RCC 7860 (cell line): ENCODE measurements at regions not wholly inside any gene's neighbourhood (a gene's known extent, or its start where the extent isn't known, plus 50 kb on each side); places are given as distances from the start of the nearest gene placed in this dataset.
"Not testable (repeated sequence)": the region's sequence is repeated elsewhere in the genome, so short reads cannot be mapped to it uniquely, and the experiment has no call there.

Experiments used
- DNase-seq: peaks from one replicate; pipeline ENCODE4 v3.0.0-alpha.2; 2015; ENCODE audit warnings: low spot score
- FAIRE-seq: peaks from 2 replicates; lab custom pipeline; 2012; peaks lifted over from hg19 to GRCh38; lab: Jason Lieb, UNC

- no peak for FAIRE-seq
These were observed 57.5 kb upstream of the PLPPR5 start for GRCh38 chr1:99062192-99062591.

GRCh38 chr1:99069146-99069545, 64.5 kb upstream of the PLPPR5 start:
- DNase-seq (no peak), FAIRE-seq (no peak)

More at GRCh38 chr1:99062192-99062591, 57.5 kb upstream of the PLPPR5 start:
- no peak for DNase-seq

DNA sequence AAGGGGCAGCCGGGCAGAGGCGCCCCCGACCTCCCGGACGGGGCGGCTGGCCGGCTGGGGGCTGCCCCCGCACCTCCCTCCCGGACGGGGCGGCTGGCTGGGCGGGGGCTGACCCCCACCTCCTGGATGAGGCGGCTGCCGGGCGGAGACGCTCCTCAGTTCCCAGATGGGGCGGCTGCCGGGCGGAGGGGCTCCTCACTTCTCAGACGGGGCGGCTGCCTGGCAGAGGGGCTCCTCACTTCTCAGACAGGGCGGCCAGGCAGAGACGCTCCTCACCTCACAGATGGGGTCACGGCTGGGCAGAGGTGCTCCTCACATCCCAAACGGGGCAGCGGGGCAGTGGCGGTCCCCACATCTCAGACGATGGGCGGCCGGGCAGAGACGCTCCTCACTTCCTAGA, 73.9 kb upstream of the PLPPR5 start:
- not testable (repeated sequence) for FAIRE-seq, DNase-seq

DNA sequence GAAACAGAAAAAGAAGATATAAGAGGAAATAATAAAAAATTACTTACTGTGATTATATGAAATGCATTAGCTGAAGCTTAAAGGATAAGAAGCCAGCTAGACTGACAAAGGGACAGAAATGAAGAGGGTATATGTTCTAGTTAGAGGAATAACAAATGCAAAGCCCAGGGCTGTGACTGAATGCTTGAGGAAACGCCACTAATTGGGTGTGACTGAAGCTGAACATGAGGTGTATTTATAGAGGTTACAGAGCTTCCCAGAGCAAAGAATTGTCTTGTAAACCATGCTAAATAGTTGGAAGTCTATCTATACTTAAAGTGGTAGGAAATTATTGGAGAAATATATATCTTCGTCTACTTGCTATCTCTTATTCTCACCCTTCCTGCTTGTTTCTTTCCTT, 77.7 kb upstream of the PLPPR5 start:
- no peak for FAIRE-seq
- no peak for DNase-seq

GRCh38 chr1:99083338-99083737, 78.7 kb upstream of the PLPPR5 start:
- no peak for FAIRE-seq
- DNase-seq: no peak

DNA sequence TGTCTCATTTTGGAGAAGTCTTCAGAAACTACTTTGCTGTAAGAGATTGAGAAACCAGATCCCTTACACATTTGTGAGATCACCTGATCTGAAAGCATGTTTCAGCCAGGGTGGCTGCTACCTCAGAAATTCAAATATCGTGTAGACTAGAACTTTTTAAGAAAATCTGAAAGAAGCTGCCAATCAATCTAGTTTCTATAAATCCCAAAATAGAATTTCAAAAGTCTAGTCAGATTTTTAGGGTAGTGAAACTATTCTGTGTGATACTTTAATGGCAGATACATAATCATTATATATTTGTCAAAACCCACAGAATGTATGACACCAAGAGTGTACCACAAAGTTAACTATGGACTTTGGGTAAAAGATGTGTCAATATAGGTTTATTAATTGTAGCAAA, 79.9 kb upstream of the PLPPR5 start:
- DNase-seq (no peak), FAIRE-seq (no peak)

DNA sequence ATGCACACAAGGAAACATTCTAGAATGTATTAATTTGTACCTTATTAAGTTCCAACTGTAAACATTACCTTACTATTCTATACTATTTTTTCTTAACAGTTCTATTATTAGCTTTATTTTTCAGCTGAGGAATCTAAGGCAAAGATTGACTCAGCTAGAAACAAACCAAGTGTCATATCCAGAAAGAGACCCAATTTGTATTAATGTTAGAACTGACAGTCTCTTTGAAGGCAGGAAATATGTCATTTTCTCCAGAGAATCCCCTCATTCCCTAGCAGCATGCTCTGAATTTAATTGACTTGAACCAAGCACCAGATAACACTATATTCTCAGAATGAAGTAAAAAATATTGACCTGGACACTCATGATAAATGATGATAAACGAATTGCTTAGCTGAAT, 81.4 kb upstream of the PLPPR5 start:
- no peak for DNase-seq
- no peak for FAIRE-seq

DNA sequence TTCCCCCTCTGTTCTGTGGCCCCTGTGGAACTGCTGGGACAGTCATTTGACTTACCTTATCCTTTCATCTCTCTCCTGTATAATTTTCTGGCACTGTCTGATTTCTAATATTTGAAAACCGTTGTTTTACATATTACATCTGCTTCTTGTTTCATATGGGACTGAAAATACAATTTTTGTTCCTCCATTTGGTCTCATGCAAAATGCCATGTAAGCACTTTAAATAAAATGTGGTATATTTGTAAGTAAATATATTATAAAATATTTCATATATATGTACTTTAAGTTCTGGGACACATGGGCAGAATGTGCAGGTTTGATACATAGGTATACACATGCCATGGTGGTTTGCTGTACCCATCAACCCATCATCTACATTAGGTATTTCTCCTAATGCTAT, 93.9 kb upstream of the PLPPR5 start:
- DNase-seq (no peak), FAIRE-seq (no peak)

DNA sequence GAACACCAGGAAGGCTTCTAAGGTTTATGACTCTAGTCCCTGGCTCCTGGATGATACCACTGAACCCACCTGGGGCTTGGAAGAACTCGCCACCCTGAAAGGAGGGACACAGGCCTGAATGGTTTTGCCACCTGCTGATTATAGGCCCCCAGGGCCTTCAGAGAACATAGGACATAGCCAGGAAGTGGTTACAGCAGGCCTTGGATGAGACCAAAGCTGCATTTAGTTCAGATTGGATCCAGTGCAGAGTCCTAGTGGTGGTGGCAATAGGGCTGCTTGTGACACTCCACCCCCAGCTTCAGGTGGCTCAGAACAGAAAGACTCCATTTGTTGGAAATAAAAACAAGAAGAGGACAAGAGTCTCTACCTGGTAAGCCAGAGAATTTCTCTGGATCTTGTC, 101.6 kb upstream of the PLPPR5 start:
- FAIRE-seq (no peak), DNase-seq (no peak)

GRCh38 chr1:99107680-99108079, 103.0 kb upstream of the PLPPR5 start:
- DNase-seq (no peak), FAIRE-seq (no peak)

- DNase-seq (no peak), FAIRE-seq (no peak)
These were observed 105.7 kb upstream of the PLPPR5 start for GRCh38 chr1:99110140-99111041.

DNA sequence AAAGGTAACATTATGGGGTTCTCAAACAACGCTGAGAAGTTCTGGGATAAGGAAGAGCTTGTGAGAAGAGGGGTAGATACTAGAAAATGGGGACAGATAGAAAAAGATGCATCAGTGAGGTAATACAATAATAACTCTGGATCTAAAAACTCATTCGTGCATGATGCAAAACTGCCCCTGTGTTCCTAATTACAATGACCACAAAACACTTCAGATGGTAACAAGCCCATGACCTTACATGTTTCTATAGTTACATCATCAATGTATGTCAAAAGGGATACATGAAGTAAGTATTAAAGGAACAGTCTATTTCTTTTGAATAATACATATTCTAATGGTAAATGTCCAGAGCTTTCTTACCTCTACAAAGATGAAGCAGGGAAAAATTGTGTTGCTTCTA, 110.6 kb upstream of the PLPPR5 start:
- FAIRE-seq: no peak
- no peak for DNase-seq

- DNase-seq: no peak
- no peak for FAIRE-seq
These were observed 114.5 kb upstream of the PLPPR5 start for GRCh38 chr1:99119188-99119587.

DNA sequence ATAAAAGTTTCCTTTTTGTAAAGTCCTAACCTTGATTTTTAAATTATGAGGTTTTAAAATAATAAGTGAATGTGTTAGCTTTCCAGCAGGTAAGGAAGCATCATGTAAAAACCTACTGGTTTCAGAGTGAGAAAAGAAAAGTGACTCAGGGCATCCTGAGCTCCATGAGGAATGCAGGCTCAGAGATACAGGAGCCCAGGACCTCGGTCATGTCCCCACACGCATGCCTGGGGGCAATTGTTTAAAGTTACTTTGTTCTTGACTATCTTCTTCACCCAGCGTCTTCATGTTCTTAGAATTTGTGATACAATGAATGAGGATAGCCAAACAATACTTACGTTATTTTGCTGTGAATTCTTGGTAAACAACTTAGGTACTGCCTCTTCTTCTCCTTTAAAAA, 117.4 kb upstream of the PLPPR5 start:
- DNase-seq: no peak
- FAIRE-seq: no peak

- DNase-seq (no peak), FAIRE-seq (no peak)
These were observed 119.3 kb upstream of the PLPPR5 start for GRCh38 chr1:99123936-99124335.

- no peak for FAIRE-seq
These were observed 126.9 kb upstream of the PLPPR5 start for GRCh38 chr1:99131546-99131945.

DNA sequence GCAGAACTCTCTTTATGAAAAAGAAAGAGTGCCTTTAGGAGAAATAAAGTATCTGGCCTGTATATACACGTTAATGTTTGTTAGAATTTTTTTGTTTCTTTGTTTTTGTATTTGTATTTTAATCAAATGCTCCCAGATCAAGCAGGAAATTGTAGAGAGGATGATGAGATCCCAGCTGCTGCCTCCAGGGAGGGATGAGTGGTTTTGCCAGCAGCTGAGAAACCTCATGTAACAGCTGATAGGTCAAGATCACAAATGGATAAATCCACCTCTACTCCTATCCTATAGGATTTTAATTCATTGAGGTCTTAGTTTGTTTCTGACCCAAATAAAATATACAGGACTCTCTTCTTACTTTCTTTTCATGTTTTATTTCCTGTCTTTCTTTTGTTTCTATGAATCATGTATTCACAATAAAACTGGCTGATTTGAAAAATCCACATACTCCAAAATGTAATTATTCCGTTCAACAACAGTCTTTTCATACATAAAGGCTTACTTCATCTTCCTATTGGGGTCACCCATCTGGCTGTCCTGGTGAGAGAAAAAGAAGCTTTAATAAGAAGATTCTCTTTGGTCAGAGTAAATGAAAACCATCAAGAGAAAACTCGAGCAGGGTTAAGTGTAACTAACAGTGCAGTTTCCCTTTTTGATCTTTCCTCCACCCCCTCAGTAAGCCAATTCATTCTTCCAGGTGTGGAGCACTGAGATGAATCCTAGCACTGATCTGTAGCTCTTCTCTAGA, 129.3 kb upstream of the PLPPR5 start:
- no peak for DNase-seq
- FAIRE-seq: no peak

More at GRCh38 chr1:99131546-99131945, 126.9 kb upstream of the PLPPR5 start:
- no peak for DNase-seq

GRCh38 chr1:99137554-99138206, 126.6 kb upstream of the PLPPR4 start:
- no peak for FAIRE-seq
- no peak for DNase-seq

DNA sequence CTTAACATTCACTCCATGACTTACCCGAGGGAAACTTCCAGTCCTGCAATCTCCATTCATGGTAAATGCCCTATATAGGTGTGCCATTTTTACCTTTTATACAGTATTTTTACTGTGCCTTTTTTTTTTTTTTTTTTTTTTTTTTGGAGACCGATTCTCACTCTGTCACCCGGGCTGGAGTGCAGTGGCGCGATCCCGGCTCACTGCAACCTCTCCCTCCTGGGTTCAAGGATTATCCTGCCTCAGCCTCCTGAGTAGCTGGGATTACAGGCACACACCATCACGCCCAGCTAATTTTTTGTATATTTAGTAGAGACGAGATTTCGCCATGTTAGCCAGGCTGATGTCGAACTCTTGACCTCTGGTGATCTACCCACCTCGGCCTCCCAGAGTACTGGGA, 124.4 kb upstream of the PLPPR4 start:
- DNase-seq (no peak), FAIRE-seq (no peak)

- DNase-seq (no peak), FAIRE-seq (no peak)
These were observed 118.0 kb upstream of the PLPPR4 start for GRCh38 chr1:99146129-99146848.

DNA sequence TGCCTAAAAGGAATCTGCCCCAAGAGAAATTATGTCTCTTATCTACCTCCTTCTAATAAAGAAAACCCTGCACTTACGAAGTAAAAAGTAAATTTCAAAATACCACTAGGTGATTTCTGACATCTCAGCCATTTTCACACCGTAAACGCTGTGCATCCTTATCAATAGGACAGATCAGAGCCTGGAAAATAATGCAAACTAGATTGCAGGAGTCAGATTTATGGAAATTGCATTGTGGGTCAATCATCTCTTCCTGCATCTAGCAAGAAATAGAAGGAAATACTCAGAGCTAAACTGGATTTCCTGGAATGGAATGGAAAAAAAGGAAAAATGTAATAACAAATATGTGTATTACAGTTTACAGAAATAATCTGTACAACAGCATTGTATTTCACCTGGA, 114.3 kb upstream of the PLPPR4 start:
- FAIRE-seq: no peak
- DNase-seq: no peak
